ENCODE measurements at regions not wholly inside any gene's neighbourhood (a gene's known extent, or its start where the extent isn't known, plus 50 kb on each side); places are given as distances from the start of the nearest gene placed in this dataset.

DNA sequence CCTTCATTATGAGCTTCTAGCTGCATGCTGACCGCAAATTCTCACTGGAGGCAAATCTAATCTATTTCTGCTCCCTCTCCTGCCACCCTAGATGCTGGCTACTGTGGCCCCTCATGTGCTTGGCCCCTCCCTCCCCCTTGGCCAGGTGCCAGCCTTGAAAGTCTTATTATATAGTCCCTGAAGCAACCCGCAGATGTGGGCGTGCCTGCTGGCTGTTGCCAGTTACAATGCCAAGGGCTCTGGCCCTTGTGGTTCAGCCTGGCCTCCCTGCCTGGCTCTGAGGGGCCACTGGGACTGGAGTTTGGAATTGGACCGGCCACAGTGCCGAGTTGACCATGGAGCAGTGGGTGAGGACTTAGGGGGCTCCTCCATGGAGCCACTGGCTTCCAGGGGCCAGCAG lies 78.9 kb upstream of the ACTRT2 start:
- DNase-seq (ENCODE audit: extremely low read depth, low read depth) = no peak
- TF ChIP-seq, protein P1, sequence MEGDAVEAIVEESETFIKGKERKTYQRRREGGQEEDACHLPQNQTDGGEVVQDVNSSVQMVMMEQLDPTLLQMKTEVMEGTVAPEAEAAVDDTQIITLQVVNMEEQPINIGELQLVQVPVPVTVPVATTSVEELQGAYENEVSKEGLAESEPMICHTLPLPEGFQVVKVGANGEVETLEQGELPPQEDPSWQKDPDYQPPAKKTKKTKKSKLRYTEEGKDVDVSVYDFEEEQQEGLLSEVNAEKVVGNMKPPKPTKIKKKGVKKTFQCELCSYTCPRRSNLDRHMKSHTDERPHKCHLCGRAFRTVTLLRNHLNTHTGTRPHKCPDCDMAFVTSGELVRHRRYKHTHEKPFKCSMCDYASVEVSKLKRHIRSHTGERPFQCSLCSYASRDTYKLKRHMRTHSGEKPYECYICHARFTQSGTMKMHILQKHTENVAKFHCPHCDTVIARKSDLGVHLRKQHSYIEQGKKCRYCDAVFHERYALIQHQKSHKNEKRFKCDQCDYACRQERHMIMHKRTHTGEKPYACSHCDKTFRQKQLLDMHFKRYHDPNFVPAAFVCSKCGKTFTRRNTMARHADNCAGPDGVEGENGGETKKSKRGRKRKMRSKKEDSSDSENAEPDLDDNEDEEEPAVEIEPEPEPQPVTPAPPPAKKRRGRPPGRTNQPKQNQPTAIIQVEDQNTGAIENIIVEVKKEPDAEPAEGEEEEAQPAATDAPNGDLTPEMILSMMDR (IDR thresholded peaks at IDR 0.05; ENCODE audit: low read depth, low read length, missing control alignments) = no peak
- no peak overlapping the region for H3K4me3 ChIP-seq (replicated peaks; ENCODE audit: low read depth, low read length)

DNA sequence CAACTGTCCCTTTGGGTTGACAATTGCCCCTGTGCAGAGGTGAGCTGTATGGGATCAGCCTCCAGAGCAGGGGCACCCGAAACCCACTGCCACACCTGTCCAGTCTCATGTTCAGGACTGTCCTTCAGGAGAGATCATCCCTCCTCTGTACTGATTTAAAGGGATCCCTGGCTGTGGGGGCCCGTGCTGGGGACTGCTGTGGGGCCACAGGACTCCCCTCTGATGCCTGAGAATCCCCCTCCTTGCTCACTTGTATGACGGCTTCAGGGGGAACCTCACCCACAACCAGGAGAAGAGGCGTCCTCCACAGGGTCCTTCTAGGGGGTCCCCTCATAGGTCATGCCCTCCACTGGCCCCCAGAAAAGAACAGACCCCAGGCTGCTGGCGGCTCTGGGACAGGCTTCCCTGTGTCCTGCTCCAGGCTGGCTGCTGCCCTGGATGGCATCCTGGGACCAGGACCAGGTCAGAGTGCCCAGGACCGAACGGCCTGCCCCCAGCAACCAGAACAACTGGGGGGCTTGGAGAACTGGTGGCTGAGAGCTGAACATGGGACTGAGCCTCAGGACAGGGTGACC lies 77.5 kb upstream of the ACTRT2 start:
- DNase-seq (ENCODE audit: extremely low read depth, low read depth) = no peak
- TF ChIP-seq, protein P1 (IDR thresholded peaks at IDR 0.05; ENCODE audit: low read depth, low read length, missing control alignments) = no peak
- H3K4me3 ChIP-seq (replicated peaks; ENCODE audit: low read depth, low read length) = no peak overlapping the region

DNA sequence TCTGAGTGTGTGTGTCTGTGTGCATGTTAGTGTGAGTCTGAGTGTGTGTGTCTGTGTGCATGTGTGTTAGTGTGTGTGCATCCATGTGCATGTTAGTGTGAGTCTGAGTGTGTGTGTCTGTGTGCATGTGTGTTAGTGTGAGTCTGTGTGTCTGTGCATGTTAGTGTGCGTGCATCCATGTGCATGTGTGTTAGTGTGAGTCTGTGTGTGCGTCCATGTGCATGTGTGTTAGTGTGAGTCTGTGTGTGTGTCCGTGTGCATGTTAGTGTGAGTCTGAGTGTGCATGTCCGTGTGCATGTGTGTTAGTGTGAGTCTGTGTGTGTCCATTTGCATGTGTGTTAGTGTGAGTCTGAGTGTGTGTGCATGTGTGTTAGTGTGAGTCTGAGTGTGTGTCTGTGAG lies 76.6 kb upstream of the ACTRT2 start:
- DNase-seq (ENCODE audit: extremely low read depth, low read depth) = no peak
- TF ChIP-seq, protein P1 (IDR thresholded peaks at IDR 0.05; ENCODE audit: low read depth, low read length, missing control alignments) = no peak
- H3K4me3 ChIP-seq (replicated peaks; ENCODE audit: low read depth, low read length) = no peak overlapping the region

DNA sequence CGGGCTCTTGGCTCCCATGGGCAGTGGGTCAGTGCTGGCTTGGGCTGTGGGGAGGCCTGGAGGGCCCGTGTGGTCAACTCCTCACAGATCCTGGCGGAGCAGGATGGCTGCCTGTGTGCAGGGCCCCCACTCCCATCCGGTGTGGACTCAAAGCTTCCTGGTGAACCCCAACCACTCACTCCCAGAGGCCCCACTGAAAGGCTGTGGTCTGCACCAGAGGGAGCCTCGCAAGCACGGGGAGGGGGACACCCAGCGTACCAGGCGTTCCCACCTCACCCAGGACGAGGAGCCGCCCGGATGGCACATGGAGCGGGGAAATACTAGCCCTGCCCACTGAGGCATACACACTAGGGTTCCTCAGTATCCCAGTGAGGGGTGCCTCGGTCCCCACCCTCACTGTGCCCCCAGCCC lies 75.4 kb upstream of the ACTRT2 start:
- TF ChIP-seq, protein P1 (IDR thresholded peaks at IDR 0.05; ENCODE audit: low read depth, low read length, missing control alignments) = no peak
- no peak for DNase-seq (ENCODE audit: extremely low read depth, low read depth)
- no peak overlapping the region for H3K4me3 ChIP-seq (replicated peaks; ENCODE audit: low read depth, low read length)

DNA sequence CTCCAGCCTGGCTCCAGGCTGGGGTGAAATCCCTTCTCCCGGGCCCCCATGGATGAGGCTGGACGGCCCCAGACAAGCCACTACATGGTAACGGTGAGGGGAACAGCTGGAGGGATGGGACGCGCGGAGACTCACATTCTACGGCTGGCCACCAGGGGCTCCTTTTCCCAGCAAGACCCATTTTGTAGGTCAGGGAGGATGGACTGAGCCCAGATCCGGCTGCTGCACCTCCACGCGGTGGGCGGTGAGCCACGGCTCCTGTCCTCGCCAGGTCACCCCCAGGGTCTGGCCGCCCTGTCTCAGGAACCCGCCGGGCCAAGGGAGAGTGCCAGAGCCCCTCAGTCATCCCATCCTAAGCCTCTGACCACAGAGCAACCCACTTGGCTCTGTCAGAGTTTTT lies 75.0 kb upstream of the ACTRT2 start:
- no peak for DNase-seq (ENCODE audit: extremely low read depth, low read depth)
- no peak overlapping the region for H3K4me3 ChIP-seq (replicated peaks; ENCODE audit: low read depth, low read length)
- TF ChIP-seq, protein P1 (IDR thresholded peaks at IDR 0.05; ENCODE audit: low read depth, low read length, missing control alignments) = no peak

DNA sequence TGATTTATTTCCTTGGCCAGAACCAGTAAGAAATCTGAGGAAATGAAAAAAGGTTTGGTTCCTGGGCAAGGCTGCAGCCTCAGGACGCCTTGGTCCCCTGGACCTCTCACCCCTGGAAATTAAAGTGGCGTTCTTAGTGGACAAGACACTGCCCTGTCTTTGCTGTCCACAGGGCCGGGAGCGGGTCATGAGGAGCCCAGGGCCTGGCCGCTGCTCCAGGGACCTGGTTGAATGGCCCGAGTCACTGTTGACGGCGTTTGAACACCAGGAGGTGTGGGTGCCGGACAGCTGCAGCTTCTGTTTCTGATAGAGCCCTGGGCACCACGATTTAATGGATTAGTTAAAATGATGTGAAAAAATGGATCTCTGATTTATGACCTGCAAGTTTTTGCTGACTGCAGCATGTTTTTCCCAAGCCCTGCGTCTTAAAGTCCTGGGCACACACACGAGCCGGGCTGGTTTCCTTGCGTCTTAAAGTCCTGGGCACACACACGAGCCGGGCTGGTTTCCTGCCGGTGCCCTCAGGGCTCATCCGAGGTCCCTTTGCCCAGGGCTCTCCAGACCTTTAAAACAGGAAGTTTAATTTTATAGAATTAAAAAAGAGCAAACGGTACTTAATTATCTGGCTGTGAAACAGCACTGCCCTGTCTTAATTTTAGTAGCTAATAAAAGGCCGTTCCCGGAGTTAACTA lies 74.1 kb upstream of the ACTRT2 start:
- DNase-seq (ENCODE audit: extremely low read depth, low read depth) = no peak
- TF ChIP-seq, protein P1 (IDR thresholded peaks at IDR 0.05; ENCODE audit: low read depth, low read length, missing control alignments) = no peak
- no peak overlapping the region for H3K4me3 ChIP-seq (replicated peaks; ENCODE audit: low read depth, low read length)

Data from HFF-Myc (cell line).